ENCODE measurements at regions not wholly inside any gene's neighbourhood (a gene's known extent, or its start where the extent isn't known, plus 50 kb on each side); places are given as distances from the start of the nearest gene placed in this dataset.

DNA sequence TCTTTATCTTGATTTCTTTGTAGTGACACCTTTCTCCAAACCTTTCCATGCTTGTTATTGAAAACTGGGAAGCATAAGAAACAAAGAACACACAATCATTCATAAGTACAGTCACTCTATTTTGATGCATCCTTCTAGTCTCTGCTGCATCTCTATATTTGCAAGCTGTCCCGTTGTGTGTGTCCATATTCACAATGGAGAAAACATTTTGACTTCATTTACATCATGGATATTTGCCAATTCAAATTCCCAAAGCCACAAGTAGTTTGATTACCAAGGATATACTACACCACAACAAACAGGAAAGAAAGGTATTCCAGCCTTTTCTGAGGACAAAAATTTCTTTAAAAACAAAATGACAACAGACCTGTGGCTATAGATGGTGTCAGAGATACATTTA is 673.8 kb downstream of the STIM2 start:
- no peak for DNase-seq

- no peak for DNase-seq
These were observed 707.8 kb downstream of the STIM2 start for GRCh38 chr4:27568236-27568951.

GRCh38 chr4:27568952-27569319 is 708.3 kb downstream of the STIM2 start:
- no peak for DNase-seq

DNA sequence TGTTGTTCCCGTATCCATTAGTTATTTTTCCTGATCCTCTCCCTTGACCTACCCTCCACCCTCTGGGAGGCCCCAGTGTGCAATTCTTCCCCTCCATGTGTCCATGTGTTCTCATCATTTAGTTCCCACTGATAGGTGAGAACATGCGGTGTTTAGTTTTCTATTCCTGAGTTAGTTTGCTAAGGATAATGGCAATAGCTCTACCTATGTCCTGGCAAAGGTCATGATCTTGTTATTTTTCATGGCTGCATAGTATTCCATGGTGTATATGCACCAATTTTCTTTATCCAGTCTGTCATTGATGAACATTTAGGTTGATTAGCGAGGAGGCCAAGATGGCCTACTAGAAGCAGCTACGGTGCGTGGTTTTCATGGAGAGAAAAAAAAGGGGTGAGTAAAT is 714.1 kb downstream of the STIM2 start:
- no peak for DNase-seq

DNA sequence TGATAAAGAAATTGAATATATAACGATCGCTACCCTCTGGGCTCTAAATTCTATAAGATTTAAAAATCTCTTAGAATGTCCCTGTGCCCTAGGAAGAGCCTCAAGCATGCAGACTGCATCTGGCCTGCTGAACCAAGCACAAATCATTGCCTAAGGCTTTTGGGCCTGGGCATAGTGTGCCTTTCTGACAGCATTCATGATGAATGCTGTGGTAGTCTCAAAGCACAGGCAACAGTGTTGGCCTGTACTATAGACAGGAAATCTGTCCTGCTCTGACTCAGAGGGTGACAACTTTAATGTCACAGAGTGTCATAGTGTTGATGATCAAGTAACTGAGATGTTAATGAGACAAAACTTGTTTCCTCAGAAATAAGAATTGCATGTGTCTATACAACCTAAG is 717.3 kb downstream of the STIM2 start:
- DNase-seq, result no peak

- no peak for DNase-seq
These were observed 732.1 kb downstream of the STIM2 start for GRCh38 chr4:27592738-27593137.

DNA sequence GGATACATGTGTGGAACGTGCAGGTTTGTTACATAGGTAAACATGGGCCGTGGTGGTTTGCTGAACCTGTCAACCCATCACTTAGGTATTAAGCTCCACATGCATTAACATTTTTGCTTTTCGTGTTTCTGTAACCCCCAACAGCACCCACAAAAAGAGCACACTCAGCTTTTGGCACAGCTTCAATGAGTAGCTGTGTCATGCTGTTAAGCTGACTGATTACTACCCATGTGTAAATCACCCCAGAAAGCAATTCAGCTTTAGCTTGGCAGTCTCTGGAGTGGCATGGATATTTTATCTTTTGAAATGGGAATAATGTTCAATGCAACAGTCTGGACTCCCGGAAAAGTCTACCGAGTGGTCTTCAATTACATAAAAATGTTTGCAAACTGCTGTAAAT is 734.3 kb downstream of the STIM2 start:
- no peak for DNase-seq

GRCh38 chr4:27595571-27596360 is 735.1 kb downstream of the STIM2 start:
- DNase-seq, result no peak

DNA sequence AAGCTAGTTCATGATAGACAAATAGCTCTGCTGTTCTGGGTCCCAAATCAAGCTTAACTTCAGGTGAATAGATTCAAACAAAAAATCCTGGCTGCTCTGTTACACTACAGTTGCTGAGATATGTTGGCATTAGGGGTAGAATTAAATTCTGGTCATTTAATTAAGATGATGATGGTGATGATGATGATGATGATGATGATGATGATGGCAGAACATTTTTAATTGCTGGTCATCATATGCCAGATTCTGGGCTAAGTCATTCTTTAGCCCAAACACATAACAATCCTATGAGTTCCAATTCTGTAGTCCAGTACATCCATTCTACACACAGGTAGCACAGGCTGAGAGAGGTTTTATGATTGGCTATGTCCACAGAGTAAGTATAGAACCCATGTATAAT is 741.5 kb downstream of the STIM2 start:
- no peak for DNase-seq

- DNase-seq, result no peak
These were observed 744.1 kb downstream of the STIM2 start for GRCh38 chr4:27604692-27605091.

- no peak for DNase-seq
These were observed 755.5 kb downstream of the STIM2 start for GRCh38 chr4:27616166-27616565.

DNA sequence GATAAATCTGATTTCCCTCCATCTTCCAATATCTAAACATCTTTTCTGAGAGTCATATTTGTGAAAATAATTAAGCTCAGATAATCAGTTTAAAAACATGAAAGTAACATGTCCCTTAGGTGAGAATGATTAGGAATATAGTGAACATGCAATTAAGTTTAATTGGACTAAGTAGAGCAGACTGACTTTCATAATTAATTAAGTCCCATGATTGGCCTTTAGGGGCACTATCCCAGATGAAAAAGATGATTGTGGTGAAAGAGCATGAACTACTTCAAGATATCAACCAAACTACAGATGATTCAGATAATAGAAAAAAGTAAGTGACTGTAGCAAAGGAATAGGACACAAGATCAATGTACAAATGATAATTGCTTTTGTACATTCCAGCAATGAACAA is 758.8 kb downstream of the STIM2 start:
- no peak for DNase-seq

DNA sequence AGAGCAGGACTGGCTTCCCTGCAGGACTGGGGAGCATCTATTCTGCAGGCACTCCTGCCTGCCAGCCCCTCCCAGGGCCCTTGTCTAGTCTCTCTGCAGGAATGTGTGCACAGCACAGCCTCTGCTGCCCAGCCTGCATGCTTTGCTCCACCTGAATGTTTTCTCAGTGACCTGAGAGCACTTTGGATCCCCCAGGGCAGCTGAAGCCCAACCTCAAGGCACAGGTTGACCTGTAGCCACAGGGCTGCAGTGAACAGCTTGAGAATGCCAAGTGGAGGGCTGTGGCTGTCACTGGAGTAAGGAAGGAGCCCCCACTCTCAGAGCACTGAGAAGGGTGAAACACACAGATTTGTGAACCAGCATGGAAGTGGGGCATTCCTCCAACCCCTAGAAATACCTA is 760.2 kb downstream of the STIM2 start:
- DNase-seq, result no peak

DNA sequence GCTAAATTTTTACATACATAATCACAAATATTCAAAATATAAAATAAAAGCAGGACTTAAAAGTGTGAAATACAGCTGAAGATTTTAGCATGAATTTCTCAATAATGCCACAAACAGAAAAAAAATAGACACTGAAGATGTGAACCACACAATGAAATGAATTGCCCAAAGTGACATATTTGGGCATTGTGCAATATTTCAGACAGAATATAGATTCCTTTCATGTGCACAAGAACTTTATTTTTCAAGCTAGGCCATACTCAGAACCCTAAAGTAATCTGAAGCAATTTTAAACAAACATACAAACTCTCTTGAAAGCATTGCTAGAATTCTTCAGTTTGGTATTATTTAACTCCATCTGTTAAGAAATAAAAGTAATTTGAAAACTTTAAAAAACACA is 764.1 kb downstream of the STIM2 start:
- no peak for DNase-seq

- DNase-seq, result no peak
These were observed 768.0 kb downstream of the STIM2 start for GRCh38 chr4:27628609-27629008.

DNA sequence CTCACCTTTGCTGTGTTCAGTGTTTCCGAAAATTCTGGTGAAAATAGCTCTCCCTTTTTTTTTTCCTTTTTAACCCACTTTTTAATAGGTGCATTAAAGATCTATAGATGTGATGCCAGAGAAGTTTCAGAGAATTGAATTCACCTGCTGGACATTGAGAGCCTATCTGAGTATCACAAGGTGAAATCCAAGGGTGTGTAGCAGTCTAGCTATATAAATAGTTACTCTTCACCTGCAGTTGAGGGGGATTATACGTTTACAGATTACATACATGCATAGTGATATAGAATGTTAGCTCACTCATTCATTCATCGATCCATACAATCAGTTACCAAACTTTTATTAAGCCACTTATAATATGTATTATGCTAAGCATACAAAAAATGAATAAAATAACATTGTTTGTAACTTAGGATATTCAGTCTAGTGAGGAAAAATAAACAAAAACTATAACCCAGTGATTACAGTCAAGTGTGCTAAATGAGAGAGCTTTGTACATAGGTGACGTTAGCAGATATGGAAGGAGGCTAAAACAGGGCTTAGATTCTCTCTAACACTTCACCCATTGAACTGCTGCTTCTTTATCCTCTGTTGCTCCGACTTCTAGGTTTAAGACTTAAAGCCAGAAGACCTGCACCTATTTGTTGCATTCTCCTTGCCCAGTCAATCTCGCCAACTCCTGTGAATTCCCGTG is 769.0 kb downstream of the STIM2 start:
- DNase-seq, result no peak

- DNase-seq, result no peak
These were observed 775.6 kb downstream of the STIM2 start for GRCh38 chr4:27635936-27636913.

GRCh38 chr4:27638163-27638915 is 777.7 kb downstream of the STIM2 start:
- DNase-seq, result no peak

DNA sequence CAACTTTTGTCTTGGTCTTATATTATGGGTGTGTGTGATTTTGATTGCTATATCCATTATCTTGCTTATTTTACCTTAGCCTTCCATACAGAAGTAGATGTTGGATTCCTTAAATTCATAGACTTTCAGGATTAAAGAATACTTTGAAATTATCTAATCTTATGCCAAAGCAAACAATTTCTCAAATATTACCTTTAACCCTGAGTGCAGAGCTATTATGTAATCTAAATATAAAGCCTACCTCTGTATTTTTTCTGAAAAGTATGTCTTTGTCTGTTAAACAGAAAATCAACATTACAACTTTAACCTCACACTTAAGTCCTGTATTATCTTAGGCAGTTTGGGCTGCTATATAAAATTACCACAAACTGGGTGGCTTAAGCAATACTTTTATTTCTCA is 782.5 kb downstream of the STIM2 start:
- DNase-seq, result no peak

DNA sequence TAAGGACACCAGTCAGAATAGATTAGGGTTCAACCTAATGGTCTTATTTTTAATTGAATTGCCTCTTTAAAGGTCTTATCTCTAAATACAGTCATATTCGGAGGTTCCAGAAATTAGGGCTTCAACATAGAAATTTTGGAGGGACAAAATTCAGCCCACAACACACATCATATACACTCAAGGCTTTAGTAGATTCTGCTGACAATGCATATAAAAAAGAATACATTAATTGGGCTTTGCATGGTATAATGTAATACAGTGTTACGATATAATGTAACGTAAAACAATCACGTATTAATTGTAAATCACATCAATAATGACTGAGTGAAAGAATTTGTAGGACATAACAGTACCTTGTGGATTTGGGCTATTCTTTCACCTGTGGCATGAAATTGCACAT is 787.8 kb downstream of the STIM2 start:
- no peak for DNase-seq

DNA sequence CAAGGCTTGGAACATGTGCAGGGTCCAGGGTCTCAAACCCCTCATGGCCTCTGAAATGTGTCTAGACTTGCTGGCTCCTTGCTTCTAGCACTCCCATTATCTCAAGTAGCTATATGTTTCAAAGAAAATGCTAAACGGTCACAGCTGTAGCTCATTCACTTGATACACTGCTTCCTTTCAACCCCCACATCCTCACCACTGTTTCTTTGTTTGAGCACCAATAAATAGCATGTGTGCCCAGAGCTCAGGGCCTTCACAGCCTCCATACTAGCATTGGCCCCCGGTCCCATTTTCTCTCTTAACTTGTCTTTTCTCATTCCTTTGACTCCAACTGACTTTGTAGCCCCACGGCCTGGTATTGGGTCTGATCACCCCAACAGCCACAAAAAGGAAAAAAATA is 801.8 kb downstream of the STIM2 start:
- DNase-seq, result no peak

- DNase-seq, result no peak
These were observed 806.3 kb downstream of the STIM2 start for GRCh38 chr4:27666943-27667342.

Measured in suppressor macrophage treated with lipopolysaccharide for 1 hour (primary cell).